ENCODE measurements at regions not wholly inside any gene's neighbourhood (a gene's known extent, or its start where the extent isn't known, plus 50 kb on each side); places are given as distances from the start of the nearest gene placed in this dataset.
A peak's percentile ranks its signal among the peaks of the same experiment; 100 is the strongest.

- DNase-seq (ENCODE audit: low spot score), result peak; percentile 60
These were observed 101.5 kb downstream of the KCNF1 start for GRCh38 chr2:11013196-11013595.

GRCh38 chr2:11014026-11014425, 102.3 kb downstream of the KCNF1 start:
- DNase-seq (ENCODE audit: low spot score), result no peak

GRCh38 chr2:11016735-11017388, 105.1 kb downstream of the KCNF1 start:
- DNase-seq (ENCODE audit: low spot score), result no peak

DNA sequence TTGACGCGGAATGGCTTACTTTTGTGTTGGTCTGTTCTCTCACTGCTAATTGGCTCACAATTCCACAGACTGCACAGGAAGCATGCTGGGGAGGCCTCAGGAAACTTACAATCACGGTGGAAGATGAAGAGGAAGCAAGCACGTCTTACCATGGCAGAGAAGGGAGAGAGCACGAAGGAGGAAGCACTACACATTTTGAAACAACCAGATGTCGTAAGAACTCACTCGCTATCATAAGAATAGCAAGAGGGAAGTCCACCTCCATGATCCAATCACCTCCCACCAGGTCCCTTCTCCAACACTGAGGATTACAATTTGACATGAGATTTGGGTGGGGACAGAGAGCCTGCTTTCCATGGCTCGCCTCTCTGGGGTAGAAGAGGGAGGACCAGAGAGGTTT, 106.2 kb downstream of the KCNF1 start:
- no peak for DNase-seq (ENCODE audit: low spot score)

DNA sequence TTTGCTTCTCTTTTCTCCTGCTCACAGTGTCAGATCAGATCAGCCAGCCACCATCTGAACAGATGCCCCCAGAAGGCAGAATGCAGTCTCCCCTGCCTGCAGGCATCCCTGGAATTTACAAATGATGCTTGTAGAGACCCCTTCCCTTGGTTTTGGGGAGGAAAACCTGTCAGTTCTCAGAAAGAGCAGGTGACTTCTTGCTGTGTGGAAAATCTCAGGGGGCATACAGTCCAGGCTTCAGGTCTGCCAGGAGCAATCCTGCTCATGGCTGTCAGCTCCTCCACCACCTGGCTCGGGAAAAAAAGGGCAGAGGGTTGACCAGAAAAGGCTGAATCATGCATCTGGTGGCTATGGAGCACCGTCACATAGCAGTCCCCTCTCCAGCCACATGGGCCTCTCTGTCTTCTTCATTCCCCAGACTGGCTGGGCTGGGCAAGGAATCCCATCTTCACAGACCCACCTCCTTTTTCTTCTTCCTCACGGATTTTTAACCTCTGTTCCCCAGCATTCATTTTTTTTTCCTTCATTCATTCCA, 107.0 kb downstream of the KCNF1 start:
- DNase-seq (ENCODE audit: low spot score), result no peak

DNA sequence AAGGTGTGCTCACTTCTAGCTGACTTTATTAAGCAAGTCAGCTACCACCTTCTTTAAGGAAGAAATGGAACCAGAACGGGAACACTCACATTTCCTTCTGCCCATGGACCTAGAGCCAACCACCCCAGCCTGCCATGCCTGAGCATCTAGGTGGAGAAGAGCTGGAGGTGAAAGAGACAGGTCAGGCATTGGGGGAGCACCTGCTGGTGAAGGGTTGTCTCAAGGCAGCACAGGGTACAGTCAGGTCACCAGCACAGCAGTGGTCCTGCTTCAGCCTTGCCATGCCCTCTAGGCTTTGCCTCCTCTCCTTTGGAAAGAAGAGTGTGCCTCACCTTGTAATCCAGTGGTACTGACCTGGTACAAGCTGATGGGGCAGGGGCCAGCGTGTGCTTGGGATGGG, 107.9 kb downstream of the KCNF1 start:
- DNase-seq (ENCODE audit: low spot score), result no peak

DNA sequence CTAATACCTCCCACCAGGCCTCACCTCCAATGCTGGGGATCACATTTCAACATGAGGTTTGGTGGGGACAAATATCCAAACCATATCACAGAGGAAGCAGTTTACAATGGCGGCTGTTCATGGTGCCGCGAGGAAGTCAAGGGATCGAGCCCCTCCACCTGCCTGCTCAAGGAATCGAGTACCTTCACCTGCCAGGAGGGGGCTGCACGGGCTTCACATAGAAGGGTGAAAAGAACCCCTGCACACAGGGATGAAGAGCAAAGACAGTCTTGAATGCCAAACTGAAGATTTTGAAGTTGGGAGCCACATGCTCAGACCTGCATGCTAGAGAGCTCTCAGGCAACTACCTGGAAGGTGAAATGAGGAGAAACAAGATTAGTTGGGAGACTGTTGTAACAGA, 110.3 kb downstream of the KCNF1 start:
- no peak for DNase-seq (ENCODE audit: low spot score)

- DNase-seq (ENCODE audit: low spot score), result no peak
These were observed 111.0 kb downstream of the KCNF1 start for GRCh38 chr2:11022591-11023273.

GRCh38 chr2:11023326-11024258, 111.9 kb downstream of the KCNF1 start:
- DNase-seq (ENCODE audit: low spot score), result no peak

DNA sequence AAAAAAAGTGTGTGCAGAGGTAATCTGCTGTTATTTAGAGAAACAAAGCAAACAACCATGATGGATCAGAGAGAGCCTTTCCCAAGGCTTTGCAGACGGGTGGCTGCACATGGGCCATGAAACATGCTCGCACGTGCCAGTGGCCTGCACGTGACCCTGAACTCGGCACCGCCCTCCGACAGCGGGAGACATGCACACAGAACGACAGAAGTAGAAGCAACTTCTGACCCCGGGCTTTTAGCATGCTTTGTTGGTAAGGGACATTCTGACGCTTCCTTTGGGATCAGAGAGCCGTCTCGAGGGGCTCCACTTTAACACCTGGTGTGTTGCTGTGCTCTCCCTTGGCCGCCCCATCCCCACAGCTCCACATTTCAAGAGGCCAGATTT, 112.5 kb downstream of the KCNF1 start:
- no peak for DNase-seq (ENCODE audit: low spot score)

DNA sequence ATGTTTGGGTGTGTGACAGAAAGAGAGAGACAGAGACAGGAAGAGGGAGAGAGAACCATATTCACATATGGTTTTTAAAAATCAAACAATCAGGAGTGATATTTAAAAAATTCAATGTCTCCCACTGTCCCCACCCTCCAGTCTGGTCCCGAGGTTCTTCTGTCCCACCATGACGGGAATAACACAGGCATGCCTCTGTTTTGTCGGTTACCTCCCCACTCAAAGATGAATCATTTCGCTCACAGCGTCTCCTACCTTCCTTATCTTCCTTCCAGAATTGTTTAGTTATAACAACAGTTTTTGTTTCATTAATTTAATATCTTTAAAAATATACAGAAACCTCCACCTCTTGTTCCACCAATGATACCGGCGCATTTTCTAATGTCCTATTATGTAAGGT, 113.0 kb downstream of the KCNF1 start:
- no peak for DNase-seq (ENCODE audit: low spot score)

GRCh38 chr2:11026286-11026921, 114.7 kb downstream of the KCNF1 start:
- no peak for DNase-seq (ENCODE audit: low spot score)

DNA sequence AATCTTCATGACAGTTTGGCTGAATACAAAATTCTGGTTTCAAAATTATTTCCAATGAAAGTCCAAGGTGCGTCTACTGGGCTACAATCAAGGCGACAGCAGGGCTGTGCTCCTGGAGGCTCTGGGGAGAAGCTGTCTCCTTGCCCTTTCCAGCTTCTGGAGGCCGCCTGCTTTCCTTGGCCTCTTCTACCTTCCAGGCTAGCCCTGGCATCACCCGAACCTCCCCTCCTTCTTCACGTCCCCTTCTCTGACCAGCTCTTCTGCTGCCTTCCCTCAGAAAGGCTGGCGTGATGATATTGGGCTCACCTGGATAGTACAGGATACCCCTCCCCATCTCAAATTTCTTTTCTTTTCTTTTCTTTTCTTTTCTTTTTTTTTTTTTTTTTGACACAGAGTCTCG, 115.5 kb downstream of the KCNF1 start:
- no peak for DNase-seq (ENCODE audit: low spot score)

DNA sequence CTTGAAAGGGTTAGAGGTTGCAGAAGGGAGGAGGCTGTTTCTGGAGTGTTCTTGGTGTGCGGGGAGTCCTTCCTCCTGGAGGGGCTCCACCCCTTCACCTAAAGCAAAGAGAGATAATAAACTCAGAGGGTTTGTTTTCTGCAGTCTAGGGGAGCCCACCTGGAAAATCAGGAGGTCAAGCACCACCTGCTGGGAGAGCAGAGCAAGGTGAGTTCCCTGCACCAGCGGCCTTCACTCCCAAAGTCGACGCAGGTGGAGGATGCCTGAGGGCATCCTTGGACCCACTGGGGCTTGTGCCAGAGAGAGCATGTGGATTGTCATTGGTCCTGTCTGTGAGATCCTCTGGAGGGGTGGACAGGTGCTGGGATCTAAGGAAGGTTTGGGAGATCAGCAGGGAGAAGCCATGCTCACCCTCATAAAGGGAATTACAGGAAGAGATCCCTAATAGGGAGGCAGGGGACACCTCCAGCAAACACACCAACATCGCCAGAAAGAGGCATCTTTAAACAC, 116.7 kb downstream of the KCNF1 start:
- DNase-seq (ENCODE audit: low spot score), result no peak

DNA sequence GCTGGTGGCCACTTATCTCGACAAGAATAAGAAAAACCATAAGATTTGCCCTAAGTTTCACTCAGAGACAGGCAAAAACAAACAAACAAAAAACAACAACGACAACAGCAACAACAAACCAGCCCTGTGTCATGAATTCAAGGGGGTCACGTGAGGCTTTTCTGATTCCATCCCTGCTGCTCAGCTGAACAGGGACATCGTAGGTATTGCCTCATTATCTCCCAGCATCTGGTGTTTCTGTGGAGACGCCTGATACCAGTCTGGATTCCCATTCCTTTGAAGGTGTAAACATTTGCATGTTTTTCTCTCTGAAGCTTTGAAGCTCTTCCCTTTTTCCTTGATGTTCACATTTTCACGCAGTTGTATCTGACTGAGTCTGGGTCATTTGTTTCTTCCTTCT, 117.4 kb downstream of the KCNF1 start:
- no peak for DNase-seq (ENCODE audit: low spot score)

DNA sequence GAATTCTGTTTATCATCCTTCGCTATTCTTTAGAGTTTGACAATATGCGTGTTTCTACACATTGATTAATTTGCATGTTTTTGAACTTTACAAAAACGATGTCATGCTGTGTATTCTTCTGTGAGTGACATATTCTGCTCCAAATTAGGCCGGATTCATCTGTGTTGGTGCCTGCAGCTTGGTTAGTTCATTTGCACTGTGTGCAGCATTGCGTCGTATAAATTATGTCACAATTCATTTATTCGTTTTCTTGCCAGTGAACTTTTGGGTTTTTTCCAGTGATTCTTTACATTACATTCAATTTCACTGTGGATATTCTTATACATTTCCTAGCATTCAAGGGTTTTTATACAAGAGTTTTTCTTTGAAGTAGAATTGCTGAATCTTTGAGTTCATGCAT, 118.3 kb downstream of the KCNF1 start:
- no peak for DNase-seq (ENCODE audit: low spot score)

DNA sequence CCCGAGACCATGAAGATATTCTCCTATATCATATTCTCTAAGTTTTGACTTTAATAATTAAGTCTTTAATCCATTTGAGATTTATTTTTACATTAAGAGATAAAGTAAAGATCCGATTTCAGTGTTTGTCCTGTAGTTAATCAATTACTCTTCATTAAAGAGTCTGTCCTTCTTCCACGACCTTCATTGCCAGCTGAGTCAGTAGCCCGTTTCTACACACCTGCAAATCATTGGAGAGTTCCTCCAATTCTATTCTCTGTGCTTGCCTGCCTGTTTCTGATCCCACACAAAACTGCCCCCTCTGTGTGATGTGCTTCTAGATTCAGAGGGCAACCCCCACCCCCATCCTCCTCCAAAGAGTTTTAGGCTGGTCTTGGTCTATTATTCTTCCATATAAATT, 119.2 kb downstream of the KCNF1 start:
- no peak for DNase-seq (ENCODE audit: low spot score)

GRCh38 chr2:11031876-11032275, 120.1 kb downstream of the KCNF1 start:
- no peak for DNase-seq (ENCODE audit: low spot score)

DNA sequence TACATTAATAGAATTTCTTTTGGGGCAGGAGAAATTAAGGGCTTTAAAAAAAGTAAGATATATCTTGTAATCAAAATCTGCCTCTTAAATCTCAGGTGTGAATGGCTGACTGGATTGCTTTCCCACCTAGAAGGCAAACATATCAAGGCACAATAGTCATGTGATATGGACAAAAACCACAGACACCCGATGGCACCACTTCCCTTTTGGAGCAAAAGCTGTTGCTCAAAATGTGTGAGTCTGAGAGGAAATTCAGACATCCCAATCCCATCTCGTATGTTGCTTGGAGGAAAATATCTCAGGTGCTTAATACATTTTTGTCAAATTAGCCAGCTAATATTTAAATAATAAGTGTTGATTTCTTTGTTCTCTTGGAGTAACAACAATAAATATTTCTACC, 120.7 kb downstream of the KCNF1 start:
- DNase-seq (ENCODE audit: low spot score), result no peak

- DNase-seq (ENCODE audit: low spot score), result no peak
These were observed 121.4 kb downstream of the KCNF1 start for GRCh38 chr2:11033114-11033513.

DNA sequence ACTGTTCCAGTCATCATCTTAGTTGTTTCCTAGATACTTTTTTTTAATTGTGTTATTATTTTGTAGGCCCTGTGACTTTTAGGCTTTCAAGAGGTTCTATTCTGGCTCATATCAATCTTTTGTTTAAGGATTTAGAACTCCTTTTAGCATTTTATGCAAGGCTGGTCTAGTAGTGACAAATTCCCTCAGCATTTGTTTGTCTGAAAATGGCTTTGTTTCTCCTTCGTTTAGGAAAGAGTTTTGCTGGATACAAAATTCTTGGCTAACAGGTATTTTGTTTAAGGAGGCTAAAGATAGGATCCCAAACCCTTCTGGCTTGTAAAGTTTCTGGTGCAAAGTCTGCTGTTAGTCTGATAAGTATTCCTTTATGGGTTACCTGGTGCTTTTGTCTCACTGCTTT, 116.6 kb upstream of the SLC66A3 start:
- no peak for DNase-seq (ENCODE audit: low spot score)

All from mesenteric fat pad (tissue), 1 donor.